ENCODE measurements at regions not wholly inside any gene's neighbourhood (a gene's known extent, or its start where the extent isn't known, plus 50 kb on each side); places are given as distances from the start of the nearest gene placed in this dataset.

DNA sequence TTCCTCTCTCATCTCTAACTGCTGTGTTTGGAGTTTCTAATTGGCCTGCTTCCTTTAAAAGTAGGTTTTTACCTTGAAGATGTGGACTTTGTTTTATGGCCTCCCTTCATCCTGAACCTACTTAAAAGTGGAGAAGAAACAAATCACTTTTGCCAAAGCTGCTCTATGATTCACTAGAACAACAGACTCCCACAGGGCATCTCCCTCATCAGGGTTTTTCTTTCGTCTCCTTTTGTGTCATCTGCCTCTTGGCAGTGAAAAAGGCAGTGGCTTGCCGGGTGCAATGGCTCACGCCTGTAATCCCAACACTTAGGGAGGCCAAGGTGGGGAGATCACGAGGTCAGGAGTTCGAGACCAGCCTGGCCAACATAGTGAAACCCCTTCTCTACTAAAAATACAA is 186.6 kb upstream of the MTNR1B start:
- whole genome bisulfite sequencing (ENCODE audit: extremely low coverage, insufficient coverage, insufficient read length): no CpG with 5 or more reads among the region's 5 CpGs
- H3K4me2 ChIP-seq (ENCODE audit: low read length): no peak overlapping the region
- no peak overlapping the region for H4K91ac ChIP-seq (ENCODE audit: low read depth, low read length)
- H3K9ac ChIP-seq (ENCODE audit: low read length): no peak overlapping the region
- no peaks in the 10 kb centered on the region for H3K27me3 ChIP-seq (ENCODE audit: insufficient read depth, low read length)
- H3K27ac ChIP-seq (ENCODE audit: low read depth, low read length): no peak overlapping the region
- DNase-seq: no peak
- no peaks in the 10 kb centered on the region for H3K4me1 ChIP-seq (ENCODE audit: control insufficient read depth in 1 of 2, insufficient read depth in 2 of 2, low read length in 2 of 2)
- H3K18ac ChIP-seq (ENCODE audit: low read length): no peak overlapping the region
- H2BK5ac ChIP-seq (ENCODE audit: low read depth, low read length, poor library complexity): no peak overlapping the region
- no peak overlapping the region for H4K8ac ChIP-seq (ENCODE audit: low read depth, low read length)
- no peaks in the 10 kb centered on the region for H3K79me1 ChIP-seq (ENCODE audit: low read length)
- no peak overlapping the region for H3K4ac ChIP-seq (ENCODE audit: low read depth, low read length)
- H3K9me3 ChIP-seq (ENCODE audit: insufficient read depth, low read depth, low read length): no peaks in the 10 kb centered on the region
- H3K23ac ChIP-seq (ENCODE audit: low read length): no peak overlapping the region
- no peak overlapping the region for H4K12ac ChIP-seq (ENCODE audit: low read depth, low read length)
- H2BK12ac ChIP-seq (ENCODE audit: low read length): no peak overlapping the region
- H3K14ac ChIP-seq (ENCODE audit: low read length): no peak overlapping the region
- H2AK5ac ChIP-seq (ENCODE audit: low read length): no peak overlapping the region
- no peak overlapping the region for H2BK120ac ChIP-seq (ENCODE audit: insufficient read depth, low read length, poor library complexity)
- H3K79me2 ChIP-seq (ENCODE audit: control insufficient read depth, insufficient read depth, low read length, poor library complexity): no peaks in the 10 kb centered on the region
- no peak overlapping the region for H2AFZ ChIP-seq (ENCODE audit: insufficient read depth, low read length, poor library complexity)
- no peak overlapping the region for H3K4me3 ChIP-seq (ENCODE audit: low read depth, low read length)
- no peaks in the 10 kb centered on the region for H3K36me3 ChIP-seq (ENCODE audit: control insufficient read depth in 1 of 2, insufficient read depth in 2 of 2, low read length in 2 of 2)

DNA sequence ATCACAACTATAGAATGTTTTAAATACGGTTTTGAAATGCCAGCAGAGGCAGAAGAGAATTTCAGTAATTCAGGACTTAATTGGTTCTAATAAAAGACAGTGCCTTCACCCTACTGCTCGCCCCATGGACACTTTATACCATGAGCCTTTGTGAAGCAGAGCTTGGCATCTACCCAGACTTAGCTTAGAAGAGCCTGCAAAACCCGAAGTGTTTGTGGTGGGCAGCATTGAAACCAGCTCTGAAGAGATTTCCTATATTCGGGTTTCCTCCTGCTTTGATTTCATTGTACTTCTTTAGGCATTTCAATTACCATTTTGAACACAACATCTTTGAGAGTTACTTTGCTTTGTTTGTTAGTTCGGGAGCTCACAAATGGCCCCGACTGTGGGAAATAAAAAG is 185.1 kb upstream of the MTNR1B start:
- H2BK12ac ChIP-seq (ENCODE audit: low read length): no peak overlapping the region
- no peak overlapping the region for H2AFZ ChIP-seq (ENCODE audit: insufficient read depth, low read length, poor library complexity)
- H3K9ac ChIP-seq (ENCODE audit: low read length): no peak overlapping the region
- no CpG with 5 or more reads among the region's 6 CpGs for WGBS (ENCODE audit: extremely low coverage, insufficient coverage, insufficient read length)
- no peak overlapping the region for H4K12ac ChIP-seq (ENCODE audit: low read depth, low read length)
- no peak overlapping the region for H4K91ac ChIP-seq (ENCODE audit: low read depth, low read length)
- H3K9me3 ChIP-seq (ENCODE audit: insufficient read depth, low read depth, low read length): no peaks in the 10 kb centered on the region
- no peak overlapping the region for H2BK120ac ChIP-seq (ENCODE audit: insufficient read depth, low read length, poor library complexity)
- no peak overlapping the region for H3K4ac ChIP-seq (ENCODE audit: low read depth, low read length)
- H3K79me2 ChIP-seq (ENCODE audit: control insufficient read depth, insufficient read depth, low read length, poor library complexity): no peaks in the 10 kb centered on the region
- no peak overlapping the region for H3K27ac ChIP-seq (ENCODE audit: low read depth, low read length)
- no peak for DNase-seq
- no peak overlapping the region for H2AK5ac ChIP-seq (ENCODE audit: low read length)
- H3K36me3 ChIP-seq (ENCODE audit: control insufficient read depth in 1 of 2, insufficient read depth in 2 of 2, low read length in 2 of 2): no peaks in the 10 kb centered on the region
- H3K4me1 ChIP-seq (ENCODE audit: control insufficient read depth in 1 of 2, insufficient read depth in 2 of 2, low read length in 2 of 2): no peaks in the 10 kb centered on the region
- no peak overlapping the region for H3K14ac ChIP-seq (ENCODE audit: low read length)
- H2BK5ac ChIP-seq (ENCODE audit: low read depth, low read length, poor library complexity): no peak overlapping the region
- H3K18ac ChIP-seq (ENCODE audit: low read length): no peak overlapping the region
- H4K8ac ChIP-seq (ENCODE audit: low read depth, low read length): no peak overlapping the region
- no peak overlapping the region for H3K4me2 ChIP-seq (ENCODE audit: low read length)
- no peak overlapping the region for H3K4me3 ChIP-seq (ENCODE audit: low read depth, low read length)
- H3K79me1 ChIP-seq (ENCODE audit: low read length): no peaks in the 10 kb centered on the region
- H3K23ac ChIP-seq (ENCODE audit: low read length): no peak overlapping the region
- no peaks in the 10 kb centered on the region for H3K27me3 ChIP-seq (ENCODE audit: insufficient read depth, low read length)

DNA sequence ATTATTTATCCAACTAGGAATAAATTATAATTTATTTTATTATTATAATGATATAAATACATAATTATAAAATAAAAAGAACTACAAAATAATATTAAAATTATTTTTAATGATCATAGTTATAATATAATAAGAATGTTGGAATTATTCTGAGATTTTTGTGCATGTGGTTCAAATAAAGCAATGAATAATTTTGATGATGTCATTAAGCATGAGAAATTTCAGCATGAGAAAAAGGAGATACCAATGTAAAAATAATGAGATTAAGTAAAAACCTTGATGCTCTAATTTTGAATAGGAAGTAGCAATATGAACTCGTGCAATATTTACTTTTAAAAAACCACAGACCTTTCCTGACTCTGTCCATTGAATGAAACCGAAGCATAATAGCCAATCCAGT is 181.8 kb upstream of the MTNR1B start:
- H3K79me2 ChIP-seq (ENCODE audit: control insufficient read depth, insufficient read depth, low read length, poor library complexity): no peaks in the 10 kb centered on the region
- no peak overlapping the region for H2AFZ ChIP-seq (ENCODE audit: insufficient read depth, low read length, poor library complexity)
- no peaks in the 10 kb centered on the region for H3K27me3 ChIP-seq (ENCODE audit: insufficient read depth, low read length)
- H3K4me1 ChIP-seq (ENCODE audit: control insufficient read depth in 1 of 2, insufficient read depth in 2 of 2, low read length in 2 of 2): no peaks in the 10 kb centered on the region
- H3K4me2 ChIP-seq (ENCODE audit: low read length): no peak overlapping the region
- no peak overlapping the region for H3K23ac ChIP-seq (ENCODE audit: low read length)
- no peak overlapping the region for H2AK5ac ChIP-seq (ENCODE audit: low read length)
- no peak overlapping the region for H3K14ac ChIP-seq (ENCODE audit: low read length)
- H3K79me1 ChIP-seq (ENCODE audit: low read length): no peaks in the 10 kb centered on the region
- no peak overlapping the region for H3K4me3 ChIP-seq (ENCODE audit: low read depth, low read length)
- H4K12ac ChIP-seq (ENCODE audit: low read depth, low read length): no peak overlapping the region
- H2BK120ac ChIP-seq (ENCODE audit: insufficient read depth, low read length, poor library complexity): no peak overlapping the region
- no CpG with 5 or more reads among the region's 2 CpGs for WGBS (ENCODE audit: extremely low coverage, insufficient coverage, insufficient read length)
- H2BK12ac ChIP-seq (ENCODE audit: low read length): no peak overlapping the region
- no peak overlapping the region for H3K18ac ChIP-seq (ENCODE audit: low read length)
- no peak for DNase-seq
- H3K9me3 ChIP-seq (ENCODE audit: insufficient read depth, low read depth, low read length): no peaks in the 10 kb centered on the region
- H2BK5ac ChIP-seq (ENCODE audit: low read depth, low read length, poor library complexity): no peak overlapping the region
- no peak overlapping the region for H3K9ac ChIP-seq (ENCODE audit: low read length)
- H3K27ac ChIP-seq (ENCODE audit: low read depth, low read length): no peak overlapping the region
- no peaks in the 10 kb centered on the region for H3K36me3 ChIP-seq (ENCODE audit: control insufficient read depth in 1 of 2, insufficient read depth in 2 of 2, low read length in 2 of 2)
- H4K91ac ChIP-seq (ENCODE audit: low read depth, low read length): no peak overlapping the region
- H3K4ac ChIP-seq (ENCODE audit: low read depth, low read length): no peak overlapping the region
- no peak overlapping the region for H4K8ac ChIP-seq (ENCODE audit: low read depth, low read length)

DNA sequence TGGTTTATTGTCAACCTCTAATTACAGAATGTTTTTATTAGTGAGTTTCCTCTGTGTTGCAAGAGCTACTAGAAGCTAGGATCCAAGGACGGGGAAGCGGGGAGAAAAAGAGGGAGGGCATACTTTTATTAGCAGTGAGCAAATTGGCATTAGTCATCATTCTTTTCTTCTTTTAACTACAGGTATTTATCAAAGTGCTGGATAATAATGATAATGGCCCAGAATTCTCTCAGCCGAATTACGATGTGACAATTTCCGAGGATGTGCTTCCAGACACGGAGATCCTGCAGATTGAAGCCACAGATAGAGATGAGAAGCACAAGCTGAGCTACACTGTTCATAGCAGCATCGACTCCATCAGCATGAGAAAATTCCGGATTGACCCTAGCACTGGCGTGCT is 179.7 kb upstream of the MTNR1B start:
- DNase-seq: no peak
- WGBS (ENCODE audit: extremely low coverage, insufficient coverage, insufficient read length): no CpG with 5 or more reads among the region's 9 CpGs

More for the DNA sequence above, 179.7 kb upstream of the MTNR1B start:
- Histone ChIP-seq H3K9me3 (ENCODE audit: insufficient read depth, low read depth, low read length) (no peaks in the 10 kb centered on the region), H2BK5ac (ENCODE audit: low read depth, low read length, poor library complexity) (no peak overlapping the region), H2AK5ac (ENCODE audit: low read length) (no peak overlapping the region), H2BK12ac (ENCODE audit: low read length) (no peak overlapping the region), H3K4me2 (ENCODE audit: low read length) (no peak overlapping the region), H3K36me3 (ENCODE audit: control insufficient read depth in 1 of 2, insufficient read depth in 2 of 2, low read length in 2 of 2) (no peaks in the 10 kb centered on the region), H3K14ac (ENCODE audit: low read length) (no peak overlapping the region), H3K4me3 (ENCODE audit: low read depth, low read length) (no peak overlapping the region), H2BK120ac (ENCODE audit: insufficient read depth, low read length, poor library complexity) (no peak overlapping the region), H3K4ac (ENCODE audit: low read depth, low read length) (no peak overlapping the region), H3K27ac (ENCODE audit: low read depth, low read length) (no peak overlapping the region), H3K4me1 (ENCODE audit: control insufficient read depth in 1 of 2, insufficient read depth in 2 of 2, low read length in 2 of 2) (no peaks in the 10 kb centered on the region), H3K27me3 (ENCODE audit: insufficient read depth, low read length) (no peaks in the 10 kb centered on the region), H3K23ac (ENCODE audit: low read length) (no peak overlapping the region), H4K12ac (ENCODE audit: low read depth, low read length) (no peak overlapping the region), H3K79me1 (ENCODE audit: low read length) (no peaks in the 10 kb centered on the region), H4K91ac (ENCODE audit: low read depth, low read length) (no peak overlapping the region), H4K8ac (ENCODE audit: low read depth, low read length) (no peak overlapping the region), H3K79me2 (ENCODE audit: control insufficient read depth, insufficient read depth, low read length, poor library complexity) (no peaks in the 10 kb centered on the region), H3K18ac (ENCODE audit: low read length) (no peak overlapping the region), H2AFZ (ENCODE audit: insufficient read depth, low read length, poor library complexity) (no peak overlapping the region), H3K9ac (ENCODE audit: low read length) (no peak overlapping the region)

All from trophoblast cell (in vitro differentiated cells and primary cell).